Fibroblast of skin of abdomen (primary cell): ENCODE measurements at regions not wholly inside any gene's neighbourhood (a gene's known extent, or its start where the extent isn't known, plus 50 kb on each side); places are given as distances from the start of the nearest gene placed in this dataset.
"Not testable (repeated sequence)": the region's sequence is repeated elsewhere in the genome, so short reads cannot be mapped to it uniquely, and the experiment has no call there.

Experiments used
- DNase-seq: peaks from one replicate; pipeline ENCODE4 v3.0.0-alpha.2; 2013

DNA sequence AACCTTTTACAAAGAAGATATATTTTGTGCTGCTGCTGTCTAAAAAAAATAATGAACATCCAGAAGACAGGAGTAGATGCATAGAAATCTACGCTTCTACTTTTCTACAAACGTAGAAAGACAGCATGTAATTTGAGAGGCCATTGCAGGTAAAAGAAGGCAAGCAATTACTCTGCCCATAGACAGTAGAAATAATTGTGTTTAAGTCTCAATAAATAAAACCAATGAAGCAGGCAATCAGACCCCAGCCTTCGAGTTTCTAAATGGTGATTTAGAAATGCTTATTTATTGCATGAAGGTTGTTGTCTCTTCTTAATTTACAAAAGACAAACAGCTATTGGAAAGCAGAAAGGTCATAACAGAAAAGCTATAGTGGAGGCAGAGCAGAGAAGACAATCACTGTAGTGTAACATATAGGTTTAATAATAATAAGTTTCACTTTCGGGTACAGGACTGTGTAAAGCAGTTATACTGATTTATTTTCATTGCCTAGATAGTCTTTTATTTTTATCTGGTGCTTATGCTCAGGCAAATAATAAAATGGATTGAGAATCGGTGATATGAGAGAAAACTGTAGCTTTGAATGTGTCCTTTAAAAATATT lies 123.0 kb upstream of the TACR3 start:
- no peak for DNase-seq

DNA sequence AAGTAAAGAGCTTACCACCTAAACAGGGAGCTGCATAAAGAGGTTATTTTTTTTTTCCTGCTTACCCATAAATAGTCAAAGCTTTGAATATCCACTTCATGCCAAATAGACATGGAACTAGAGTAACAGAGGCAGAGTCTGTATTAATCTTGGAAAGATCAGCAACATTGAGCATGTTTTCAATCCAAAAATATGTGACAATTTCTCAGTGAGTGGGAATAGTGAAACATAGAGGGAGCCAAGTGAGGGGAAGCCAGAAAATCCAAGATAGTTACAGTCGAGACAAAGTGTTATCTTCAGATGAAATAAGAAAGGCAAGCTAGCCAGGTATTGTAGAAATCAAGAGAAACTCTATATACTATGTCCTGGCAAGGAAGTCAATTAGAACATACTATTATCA lies 122.3 kb upstream of the TACR3 start:
- no peak for DNase-seq

DNA sequence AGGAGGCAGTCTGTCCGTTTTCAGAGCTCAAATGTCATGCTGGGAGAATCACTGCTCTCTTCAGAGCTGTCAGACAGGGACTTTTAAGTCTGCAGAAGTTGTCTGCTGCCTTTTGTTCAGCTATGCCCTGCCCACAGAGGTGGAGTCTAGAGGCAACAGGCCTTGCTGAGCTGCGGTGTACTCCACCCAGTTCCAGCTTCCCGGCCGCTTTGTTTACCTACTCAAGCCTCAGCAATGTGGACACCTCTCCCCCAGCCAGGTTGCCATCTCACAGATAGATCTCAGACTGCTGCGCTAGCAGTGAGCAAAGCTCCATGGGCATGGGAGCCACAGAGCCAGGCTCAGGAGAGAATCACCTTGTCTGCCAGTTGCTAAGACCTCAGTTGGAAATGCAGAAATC lies 90.5 kb upstream of the TACR3 start:
- not testable (repeated sequence) for DNase-seq

DNA sequence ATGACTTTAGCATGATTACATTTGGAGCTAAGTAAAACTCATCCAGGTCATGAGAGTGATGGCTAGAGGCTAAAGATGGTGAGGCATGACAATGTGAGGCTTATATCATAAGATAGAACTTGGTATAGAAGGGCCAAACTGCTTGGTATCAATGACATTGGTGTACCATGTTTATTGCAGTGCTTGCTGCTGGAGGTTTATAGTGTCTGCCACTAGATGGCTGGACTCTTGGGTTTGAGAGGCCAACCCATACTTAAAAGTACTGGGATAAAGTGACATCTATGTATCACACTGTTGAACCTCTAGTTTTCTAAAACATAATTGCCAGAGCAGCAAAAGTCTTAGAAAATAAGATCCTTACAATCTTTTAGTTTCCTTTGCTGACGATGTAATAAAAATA lies 83.0 kb upstream of the TACR3 start:
- no peak for DNase-seq

DNA sequence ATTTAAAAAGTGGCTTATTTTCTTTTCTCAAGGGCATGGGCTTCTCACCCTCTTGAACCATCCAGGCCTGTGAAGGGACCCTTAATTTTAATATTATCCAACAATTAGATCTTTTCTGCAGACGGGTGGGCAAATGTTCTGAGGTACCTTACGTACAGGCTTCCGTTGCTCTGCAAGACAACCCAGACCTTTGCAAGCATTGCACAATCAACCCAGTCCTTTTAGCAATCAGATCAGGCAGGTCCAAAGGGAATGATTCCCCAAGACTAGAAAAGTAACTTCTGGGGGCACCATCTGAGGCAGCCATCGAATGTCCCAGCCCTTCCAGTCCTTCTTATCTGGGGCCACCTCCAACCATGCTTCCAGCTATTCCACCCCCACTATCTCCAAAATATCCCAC lies 67.3 kb upstream of the TACR3 start:
- DNase-seq = no peak

DNA sequence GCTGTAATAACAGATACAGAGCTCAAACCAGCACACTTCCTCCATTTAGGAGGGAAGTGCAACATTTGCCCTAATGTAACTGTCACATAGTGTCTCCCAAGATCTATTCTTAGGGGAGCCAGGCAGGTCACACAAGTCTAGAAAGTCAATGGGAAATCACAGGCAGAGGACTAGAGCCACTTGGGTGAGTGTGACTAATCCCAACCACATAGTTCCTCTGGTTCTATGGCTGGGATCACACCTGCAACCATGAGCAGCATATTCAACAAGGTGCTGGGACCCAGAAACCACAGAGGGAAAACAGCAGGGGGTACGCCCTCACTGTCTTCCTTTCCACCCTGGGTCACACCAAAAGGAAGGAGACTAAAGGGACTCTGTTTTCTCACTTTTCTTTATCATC lies 66.8 kb upstream of the TACR3 start:
- no peak for DNase-seq

DNA sequence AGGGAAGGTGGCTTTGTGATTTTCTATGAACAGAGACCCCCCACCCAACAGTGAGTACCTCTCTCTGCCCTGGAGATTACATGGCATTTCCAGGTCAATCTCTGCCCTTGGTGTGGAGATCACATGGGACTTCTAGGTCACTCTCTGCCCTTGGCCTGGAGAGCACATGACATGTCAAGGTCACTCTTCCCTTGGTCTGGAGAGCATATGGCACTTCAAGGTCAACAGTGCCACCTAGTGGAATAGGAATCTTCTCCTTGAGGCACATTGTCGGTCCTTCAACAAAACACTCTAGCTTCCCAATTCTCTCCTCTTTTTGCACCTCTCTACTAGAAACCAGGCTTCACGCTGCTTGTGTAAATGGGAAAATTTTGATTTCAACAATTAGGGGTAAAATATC lies 66.2 kb upstream of the TACR3 start:
- DNase-seq = peak; percentile 19

DNA sequence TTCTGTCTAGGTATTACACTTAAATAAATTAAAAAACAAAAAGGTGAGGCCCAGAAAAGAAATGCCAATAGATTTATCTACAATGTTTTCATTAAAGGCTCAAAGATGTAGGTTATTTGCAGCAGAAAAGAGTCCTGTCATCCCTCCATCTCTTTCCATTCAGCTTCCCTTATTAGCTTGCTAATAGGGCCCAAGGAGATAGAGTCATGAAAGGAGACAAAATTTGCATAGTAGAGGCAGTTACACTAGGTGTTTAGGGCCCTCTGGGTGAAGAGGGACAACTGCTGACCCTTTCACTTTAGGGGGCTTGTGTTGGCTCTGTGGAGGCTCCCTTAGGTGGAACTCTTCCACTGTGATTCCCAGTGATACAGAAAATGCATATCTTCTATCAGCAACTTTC lies 58.4 kb upstream of the TACR3 start:
- no peak for DNase-seq

DNA sequence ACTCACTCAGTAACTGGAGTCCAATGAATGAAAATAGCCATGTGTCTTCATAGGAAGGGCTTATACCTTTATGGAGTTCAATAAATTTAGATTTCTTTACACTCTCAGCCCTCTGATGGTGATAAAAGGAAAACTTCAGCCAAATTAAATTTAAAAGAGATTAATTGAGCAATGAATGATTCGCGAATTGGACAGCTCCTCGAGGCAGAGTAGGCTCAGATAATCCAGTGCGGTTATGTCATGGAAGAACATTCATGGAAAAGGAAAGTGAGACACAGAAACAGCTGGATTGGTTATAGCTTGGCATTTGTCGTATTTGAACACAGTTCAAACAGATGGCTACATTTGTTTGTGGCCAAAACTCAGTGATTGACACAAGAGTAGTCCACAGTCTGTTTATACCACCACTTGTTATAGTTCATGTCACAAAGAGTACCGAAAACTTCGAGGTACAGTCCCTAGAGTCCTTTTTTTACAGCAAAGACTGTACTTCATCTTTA lies 54.6 kb upstream of the TACR3 start:
- no peak for DNase-seq

DNA sequence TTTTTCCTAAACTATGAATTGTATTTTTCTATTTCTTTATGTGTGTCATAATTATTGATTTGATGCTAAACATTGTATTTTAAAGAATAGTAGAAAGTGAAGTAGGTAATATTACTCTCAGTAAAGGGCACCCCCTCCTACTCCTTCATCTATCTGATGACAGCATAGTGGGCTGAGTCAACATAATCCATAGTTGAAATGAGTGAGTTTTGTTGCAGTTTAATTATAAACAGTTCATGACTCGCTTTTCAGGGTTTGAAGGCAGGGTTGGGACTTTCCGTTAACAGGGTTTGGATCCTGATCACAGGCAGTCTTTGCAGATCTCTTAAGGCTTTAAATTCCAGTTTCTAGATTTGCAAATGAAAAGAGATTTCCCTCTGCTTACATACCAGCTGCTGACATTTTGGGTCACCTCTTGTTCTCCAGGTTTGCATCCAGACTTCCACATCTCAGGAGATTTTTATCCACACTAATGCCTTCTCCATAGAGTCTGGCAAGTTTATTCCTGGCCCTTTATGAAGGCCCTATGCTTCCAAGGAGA lies 54.0 kb upstream of the TACR3 start:
- DNase-seq = peak; percentile 22
